NT2/D1 (cell line): ENCODE measurements at regions not wholly inside any gene's neighbourhood (a gene's known extent, or its start where the extent isn't known, plus 50 kb on each side); places are given as distances from the start of the nearest gene placed in this dataset.

Experiments
- SUZ12 ChIP-seq: IDR thresholded peaks from 2 replicates; pipeline ENCODE4 v1.6.1; 2011; ENCODE audit not compliant: insufficient read length, insufficient read depth; ENCODE audit errors: extremely low read depth
- YY1 ChIP-seq: IDR thresholded peaks from 2 replicates; pipeline ENCODE4 v1.6.1; 2011; ENCODE audit not compliant: insufficient read length, insufficient read depth
- ZNF274 ChIP-seq: IDR thresholded peaks from 2 replicates; pipeline ENCODE4 v1.6.1; 2011; ENCODE audit warnings: mild to moderate bottlenecking, low read depth, low read length

DNA sequence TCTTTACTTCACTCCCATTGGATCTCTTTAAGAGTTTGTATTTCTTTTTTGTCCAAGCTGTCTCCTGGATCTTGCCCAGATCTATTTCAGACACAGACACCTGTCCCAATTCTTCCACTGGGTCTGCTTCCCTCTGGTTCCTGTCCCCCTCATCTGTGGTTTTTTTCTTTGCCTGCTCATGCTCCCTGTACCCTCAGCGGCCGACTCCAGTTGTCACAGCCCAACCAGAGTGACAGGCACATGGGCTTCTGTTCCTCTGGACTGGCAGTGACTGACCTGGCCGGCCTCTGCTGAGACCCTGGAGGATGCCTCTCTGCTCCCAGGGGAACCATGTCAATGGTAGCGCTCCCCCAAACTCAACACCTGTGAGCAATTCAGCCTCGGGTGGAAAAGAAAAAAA lies 142.6 kb downstream of the WSCD1 start:
- TF ChIP-seq ZNF274 (no peak), YY1 (no peak), SUZ12 (no peak)
